Choroid plexus epithelial cell (primary cell): ENCODE measurements at regions not wholly inside any gene's neighbourhood (a gene's known extent, or its start where the extent isn't known, plus 50 kb on each side); places are given as distances from the start of the nearest gene placed in this dataset.

Experiments
- DNase-seq: peaks from one replicate; pipeline ENCODE4 v3.0.0-alpha.2; 2010; ENCODE audit warnings: low read depth
- H3K4me3 ChIP-seq: 2 replicates; pipeline ENCODE4 v1.5.1; 2011; ENCODE audit warnings: low read depth, mild to moderate bottlenecking, control low read depth, low read length, moderate library complexity
- TF ChIP-seq, protein P1 (sequence below): conservative IDR thresholded peaks from 2 replicates; pipeline ENCODE4 v1.5.1; 2011; ENCODE audit warnings: low read depth, mild to moderate bottlenecking, control low read depth, inconsistent platforms, low read length, moderate library complexity

DNA sequence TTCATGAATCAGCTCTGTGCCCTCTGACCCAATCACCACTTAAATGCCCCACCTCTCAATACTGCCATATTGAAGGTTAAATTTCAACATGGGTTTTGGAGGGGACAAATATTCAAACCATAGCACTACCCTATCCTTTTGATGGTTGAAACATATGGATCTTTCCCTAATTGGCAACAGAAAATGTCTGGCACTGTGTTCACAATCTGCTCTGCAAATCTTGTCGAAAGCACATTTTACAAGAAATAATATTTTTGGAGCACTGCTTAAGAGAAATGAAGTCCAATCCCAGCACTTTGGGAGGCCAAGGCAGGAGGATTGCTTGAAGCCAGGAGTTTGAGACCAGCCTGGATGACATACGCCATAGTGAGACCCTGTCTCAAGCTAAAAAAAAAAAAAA, 130.6 kb upstream of the FAM9C start:
- TF ChIP-seq, protein P1, sequence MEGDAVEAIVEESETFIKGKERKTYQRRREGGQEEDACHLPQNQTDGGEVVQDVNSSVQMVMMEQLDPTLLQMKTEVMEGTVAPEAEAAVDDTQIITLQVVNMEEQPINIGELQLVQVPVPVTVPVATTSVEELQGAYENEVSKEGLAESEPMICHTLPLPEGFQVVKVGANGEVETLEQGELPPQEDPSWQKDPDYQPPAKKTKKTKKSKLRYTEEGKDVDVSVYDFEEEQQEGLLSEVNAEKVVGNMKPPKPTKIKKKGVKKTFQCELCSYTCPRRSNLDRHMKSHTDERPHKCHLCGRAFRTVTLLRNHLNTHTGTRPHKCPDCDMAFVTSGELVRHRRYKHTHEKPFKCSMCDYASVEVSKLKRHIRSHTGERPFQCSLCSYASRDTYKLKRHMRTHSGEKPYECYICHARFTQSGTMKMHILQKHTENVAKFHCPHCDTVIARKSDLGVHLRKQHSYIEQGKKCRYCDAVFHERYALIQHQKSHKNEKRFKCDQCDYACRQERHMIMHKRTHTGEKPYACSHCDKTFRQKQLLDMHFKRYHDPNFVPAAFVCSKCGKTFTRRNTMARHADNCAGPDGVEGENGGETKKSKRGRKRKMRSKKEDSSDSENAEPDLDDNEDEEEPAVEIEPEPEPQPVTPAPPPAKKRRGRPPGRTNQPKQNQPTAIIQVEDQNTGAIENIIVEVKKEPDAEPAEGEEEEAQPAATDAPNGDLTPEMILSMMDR, result no peak
- no peak overlapping the region for H3K4me3 ChIP-seq
- DNase-seq, result no peak

DNA sequence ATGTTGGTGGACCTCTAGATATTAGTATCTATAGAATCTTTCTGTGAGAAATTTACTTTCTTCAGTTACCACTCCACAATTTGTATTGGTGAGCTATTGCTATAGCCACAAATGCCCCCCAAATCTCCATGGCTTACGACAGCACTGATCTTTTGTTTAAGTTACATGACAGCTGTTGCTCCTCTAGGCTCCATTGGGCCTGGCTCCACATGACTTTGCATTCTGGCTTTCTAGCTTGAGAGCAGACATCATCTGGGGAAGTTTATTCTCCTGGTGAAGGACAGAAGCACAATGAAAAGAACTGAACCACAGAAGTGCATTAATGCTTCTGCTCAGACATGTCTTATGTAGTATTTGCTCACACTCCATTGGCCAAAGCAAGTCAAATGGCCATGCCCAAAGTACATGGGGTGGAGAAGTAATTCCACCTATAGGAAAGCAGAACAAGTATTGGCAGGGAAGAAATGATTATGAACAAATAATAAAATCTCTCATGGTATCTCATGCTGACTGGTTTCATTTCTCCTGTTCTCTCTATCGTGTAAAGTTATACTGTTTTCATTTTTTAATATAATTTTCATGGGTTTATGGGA, 126.6 kb upstream of the FAM9C start:
- no peak for DNase-seq
- TF ChIP-seq, protein P1, result no peak
- H3K4me3 ChIP-seq, result no peak overlapping the region

DNA sequence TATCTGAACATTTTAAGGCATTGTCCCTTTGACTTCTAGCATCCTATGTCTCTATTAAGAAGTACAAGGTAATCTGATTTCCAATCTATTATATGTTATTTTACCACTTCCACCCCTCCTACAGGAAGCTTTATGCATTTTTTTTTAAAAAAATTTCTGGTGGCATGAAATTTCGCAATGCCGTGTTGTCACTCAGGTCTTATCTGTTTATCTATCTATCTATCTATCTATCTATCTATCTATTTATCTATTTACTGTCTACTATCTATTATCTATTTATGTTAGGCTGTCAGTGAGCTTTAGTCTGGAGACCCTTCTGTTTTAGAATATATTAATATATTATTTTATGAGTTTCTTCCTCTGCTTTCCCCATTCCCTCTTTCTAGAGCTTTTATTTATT, 125.3 kb upstream of the FAM9C start:
- no peak overlapping the region for H3K4me3 ChIP-seq
- TF ChIP-seq, protein P1, result no peak
- no peak for DNase-seq

DNA sequence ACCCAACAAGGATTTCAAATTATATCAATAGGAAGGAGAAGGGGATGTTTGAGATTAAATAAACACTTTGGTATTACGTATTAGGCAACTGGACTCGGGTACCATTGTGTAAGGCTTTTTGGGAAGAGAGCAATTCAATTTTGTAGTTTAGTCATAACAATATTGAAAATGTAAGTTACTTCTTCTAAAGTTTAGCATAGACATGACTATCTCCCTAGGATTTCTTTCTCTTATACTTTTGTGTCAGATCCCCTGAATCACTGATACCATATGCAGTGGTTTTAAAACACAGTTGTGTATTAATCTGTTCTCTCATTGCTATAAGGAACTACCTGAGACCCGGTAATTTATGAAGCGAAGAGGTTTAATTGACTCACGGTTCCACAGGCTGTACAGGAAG, 123.8 kb upstream of the FAM9C start:
- no peak for DNase-seq
- TF ChIP-seq, protein P1, result no peak
- H3K4me3 ChIP-seq, result no peak overlapping the region

DNA sequence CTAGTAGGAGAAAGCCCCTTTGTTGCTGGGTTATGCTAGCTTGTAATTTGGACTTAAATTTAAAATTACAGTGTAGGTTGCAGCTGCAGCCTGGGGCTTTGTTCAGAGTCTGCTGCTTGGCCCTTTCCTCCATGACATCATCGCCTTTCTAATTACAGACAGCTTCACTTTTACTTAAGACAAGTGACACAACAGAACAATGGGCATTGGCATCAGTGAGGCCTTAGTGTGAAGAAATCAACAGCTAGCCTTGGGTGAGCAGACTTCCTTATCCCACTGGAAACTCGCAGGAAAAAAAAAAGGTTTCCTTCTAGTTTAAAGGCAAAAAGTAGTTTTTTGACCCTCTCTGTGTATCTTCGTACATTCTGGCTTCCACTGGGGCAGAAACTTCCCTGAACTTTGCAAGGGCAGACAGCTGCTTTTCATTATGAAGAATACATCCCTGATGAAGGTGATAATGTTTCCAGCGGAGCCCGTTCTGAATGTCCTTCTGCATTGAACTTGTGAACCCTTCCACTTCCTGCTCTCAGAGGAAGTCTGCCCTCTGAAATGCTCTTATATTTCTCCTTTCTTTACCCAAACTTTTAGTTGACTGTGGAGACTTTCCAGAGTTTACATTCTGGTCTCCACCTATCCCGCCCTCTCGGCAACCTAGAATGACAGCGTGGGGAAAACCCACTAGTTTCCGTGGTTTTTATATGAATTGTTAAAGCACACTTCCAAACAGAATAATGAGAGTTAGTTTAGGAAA, 123.2 kb upstream of the FAM9C start:
- DNase-seq, result peak; percentile 60

DNA sequence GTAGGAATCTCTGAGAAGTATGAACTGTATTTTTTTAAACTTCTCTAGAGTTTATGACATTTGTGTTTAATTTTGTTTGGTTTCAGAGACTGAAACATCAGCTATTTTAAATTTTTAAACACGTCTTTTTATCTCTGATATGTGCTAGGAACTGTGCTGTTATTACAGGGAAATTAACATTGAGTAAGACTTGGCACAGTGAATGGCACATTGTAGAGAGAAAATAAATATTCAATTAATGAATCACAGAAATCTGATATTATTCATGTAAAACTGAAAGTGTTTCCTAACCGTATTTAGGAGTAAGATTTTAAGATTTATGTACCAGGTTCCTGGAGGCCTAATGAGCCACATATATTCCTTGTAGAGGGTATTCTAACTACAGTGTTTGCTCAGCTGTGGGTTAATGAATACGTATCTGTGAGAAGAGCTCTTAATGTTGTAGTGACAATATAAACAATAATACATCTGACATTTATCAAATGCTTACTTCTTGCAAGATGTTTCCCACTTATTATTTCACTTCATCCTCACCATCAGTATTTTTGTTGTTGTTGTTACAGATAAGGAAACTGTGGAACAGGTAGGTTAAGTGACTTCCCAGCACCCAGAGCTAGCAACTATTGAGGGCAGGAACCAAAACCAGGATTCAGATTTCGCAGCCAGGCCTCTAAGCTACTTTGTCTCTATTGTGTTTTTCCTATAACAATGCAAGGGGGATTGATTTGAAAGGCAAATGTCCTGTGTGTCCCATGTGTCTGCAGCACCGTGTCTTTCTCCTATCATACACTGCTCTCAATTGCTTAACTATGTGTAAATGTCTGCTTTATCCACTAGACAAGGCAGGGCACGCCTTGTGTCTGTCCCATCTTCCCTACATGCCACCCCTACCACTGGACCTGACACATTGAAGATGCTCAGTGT, 121.1 kb upstream of the FAM9C start:
- no peak overlapping the region for H3K4me3 ChIP-seq
- TF ChIP-seq, protein P1, result no peak
- DNase-seq, result no peak

More for the DNA sequence above, 123.2 kb upstream of the FAM9C start:
- no peak overlapping the region for H3K4me3 ChIP-seq
- TF ChIP-seq, protein P1, result no peak
